Breast epithelium (tissue), 4 donors: ENCODE measurements at regions not wholly inside any gene's neighbourhood (a gene's known extent, or its start where the extent isn't known, plus 50 kb on each side); places are given as distances from the start of the nearest gene placed in this dataset.

Experiments used
- DNase-seq, 2 donors: peaks; one replicate each; pipeline ENCODE4 v3.0.0-alpha.2; 2019; ENCODE audit warnings: low spot score in 2 of 2
- H3K27ac ChIP-seq, 2 donors: fragments of 200-600 bp; sonication (generic) in 1 of 2; one replicate each; pipeline ENCODE4 v1.5.1; 2016 to 2019; ENCODE audit warnings: mild to moderate bottlenecking in 1 of 2
- H3K27me3 ChIP-seq, 2 donors: fragments of 200-600 bp; sonication (generic) in 1 of 2; one replicate each; pipeline versions ENCODE4 v1.5.1 to v1.6.0; 2017 to 2019; ENCODE audit warnings: control low read depth in 1 of 2, mild to moderate bottlenecking in 1 of 2
- H3K36me3 ChIP-seq: fragments of 200-600 bp; one replicate; pipeline ENCODE4 v1.5.1; 2019
- H3K4me1 ChIP-seq, 2 donors: fragments of 200-600 bp; sonication (generic); one replicate each; pipeline ENCODE4 v1.5.1; 2016 to 2019; ENCODE audit warnings: control low read depth in 1 of 2
- H3K4me3 ChIP-seq, 3 donors: fragments of 200-600 bp; sonication (generic); 1 replicate in 2 of 3; 2 replicates in 1 of 3; pipeline ENCODE4 v1.5.1; 2016 to 2019; ENCODE audit warnings: mild to moderate bottlenecking in 3 of 3, moderate library complexity in 2 of 3
- H3K9me3 ChIP-seq, 2 donors: fragments of 200-600 bp; sonication (generic) in 1 of 2; one replicate each; pipeline ENCODE4 v1.5.1; 2016 to 2019; ENCODE audit warnings: control low read depth in 1 of 2
- POLR2A ChIP-seq: fragments of 450-650 bp; IDR thresholded peaks from one replicate; pipeline ENCODE4 v1.6.1; 2016; ENCODE audit warnings: antibody characterized with exemption, mild to moderate bottlenecking, moderate library complexity
- POLR2AphosphoS5 ChIP-seq, 3 donors: sonication (generic); formaldehyde crosslinking; IDR thresholded peaks; one replicate each; pipeline ENCODE4 v1.6.1; 2017; ENCODE audit warnings: antibody characterized with exemption in 3 of 3
- intact Hi-C: fragments of 100-400 bp; cut with DNase I; formaldehyde crosslinking; loops from one replicate; pipeline ENCODE4 v1.15.1; 2023; ENCODE audit warnings: low total_unique reads
- TF ChIP-seq, protein P1 (sequence below), 3 donors: fragments of 450-650 bp; IDR thresholded peaks; one replicate each; pipeline ENCODE4 v1.5.1; 2016 to 2017; ENCODE audit warnings: antibody characterized with exemption in 3 of 3, mild to moderate bottlenecking in 3 of 3, moderate library complexity in 3 of 3

DNA sequence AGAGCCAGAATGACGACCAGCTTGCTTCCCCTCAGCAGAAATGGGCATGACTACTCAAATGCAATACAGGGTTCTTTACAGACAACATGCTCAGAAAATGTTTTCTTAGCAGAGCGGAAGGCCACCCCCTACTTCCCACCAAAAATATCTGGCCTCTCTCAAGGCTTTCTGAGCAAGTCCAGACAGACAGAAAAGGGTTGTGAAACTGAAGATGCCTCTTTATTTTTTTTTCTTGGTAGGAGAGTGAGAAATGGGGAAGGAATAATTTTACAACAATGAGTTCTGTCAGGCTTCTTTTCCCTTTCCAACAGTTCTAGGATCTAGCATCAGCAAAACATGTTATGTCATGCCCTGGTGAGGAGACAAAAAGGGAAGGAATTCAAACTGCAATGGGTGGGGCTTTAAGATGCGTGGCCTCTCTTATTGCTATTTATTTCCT is 172.0 kb upstream of the CAMK1G start:
- no peak for TF ChIP-seq POLR2AphosphoS5 (IDR thresholded peaks at IDR 0.05)
- TF ChIP-seq, protein P1, sequence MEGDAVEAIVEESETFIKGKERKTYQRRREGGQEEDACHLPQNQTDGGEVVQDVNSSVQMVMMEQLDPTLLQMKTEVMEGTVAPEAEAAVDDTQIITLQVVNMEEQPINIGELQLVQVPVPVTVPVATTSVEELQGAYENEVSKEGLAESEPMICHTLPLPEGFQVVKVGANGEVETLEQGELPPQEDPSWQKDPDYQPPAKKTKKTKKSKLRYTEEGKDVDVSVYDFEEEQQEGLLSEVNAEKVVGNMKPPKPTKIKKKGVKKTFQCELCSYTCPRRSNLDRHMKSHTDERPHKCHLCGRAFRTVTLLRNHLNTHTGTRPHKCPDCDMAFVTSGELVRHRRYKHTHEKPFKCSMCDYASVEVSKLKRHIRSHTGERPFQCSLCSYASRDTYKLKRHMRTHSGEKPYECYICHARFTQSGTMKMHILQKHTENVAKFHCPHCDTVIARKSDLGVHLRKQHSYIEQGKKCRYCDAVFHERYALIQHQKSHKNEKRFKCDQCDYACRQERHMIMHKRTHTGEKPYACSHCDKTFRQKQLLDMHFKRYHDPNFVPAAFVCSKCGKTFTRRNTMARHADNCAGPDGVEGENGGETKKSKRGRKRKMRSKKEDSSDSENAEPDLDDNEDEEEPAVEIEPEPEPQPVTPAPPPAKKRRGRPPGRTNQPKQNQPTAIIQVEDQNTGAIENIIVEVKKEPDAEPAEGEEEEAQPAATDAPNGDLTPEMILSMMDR (IDR thresholded peaks at IDR 0.05): no peak
- no peak for TF ChIP-seq POLR2A
- Histone ChIP-seq H3K9me3 (no peaks in the 10 kb centered on the region), H3K4me3 (peak overlapping the region in 1 of 3 donors; percentile 35), H3K27me3 (no peaks in the 10 kb centered on the region), H3K36me3 (no peaks in the 10 kb centered on the region), H3K4me1 (peaks cover 0 to 7% of the 10 kb centered on the region in 2 donors), H3K27ac (peak overlapping the region; percentile 80 to 89)
- peak in 1 of 2 donors; percentile 59 for DNase-seq
- intact Hi-C loops: no loop called here

DNA sequence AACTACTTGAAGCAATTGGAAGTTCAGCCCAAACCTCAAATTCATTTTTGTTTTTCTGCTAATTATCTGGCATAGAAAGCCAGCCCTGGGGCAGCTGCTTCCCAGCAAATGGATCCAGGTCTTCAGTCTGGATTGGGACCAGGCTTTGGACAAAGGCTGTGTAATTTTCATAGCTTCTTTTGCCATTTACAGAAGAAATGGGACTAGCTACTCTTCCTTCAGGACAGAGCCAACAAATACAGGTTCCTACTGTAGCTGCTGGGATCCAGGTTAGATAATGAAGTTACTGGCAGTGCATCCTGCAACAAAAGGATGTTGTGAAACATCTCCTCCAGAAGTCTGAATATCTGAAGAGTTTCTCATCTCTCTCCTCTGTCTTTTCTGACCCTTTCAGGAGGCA is 171.5 kb upstream of the CAMK1G start:
- TF ChIP-seq POLR2AphosphoS5 (IDR thresholded peaks at IDR 0.05) (no peak), POLR2A (no peak)
- TF ChIP-seq, protein P1 (IDR thresholded peaks at IDR 0.05): no peak
- DNase-seq: peak in 1 of 2 donors; percentile 65
- Histone ChIP-seq H3K36me3 (no peaks in the 10 kb centered on the region), H3K4me3 (peak overlapping the region in 1 of 3 donors; percentile 20), H3K4me1 (peaks cover 0 to 7% of the 10 kb centered on the region in 2 donors), H3K27ac (peak overlapping the region; percentile 80 to 89), H3K27me3 (no peaks in the 10 kb centered on the region), H3K9me3 (no peaks in the 10 kb centered on the region)
- intact Hi-C loops: no loop called here

DNA sequence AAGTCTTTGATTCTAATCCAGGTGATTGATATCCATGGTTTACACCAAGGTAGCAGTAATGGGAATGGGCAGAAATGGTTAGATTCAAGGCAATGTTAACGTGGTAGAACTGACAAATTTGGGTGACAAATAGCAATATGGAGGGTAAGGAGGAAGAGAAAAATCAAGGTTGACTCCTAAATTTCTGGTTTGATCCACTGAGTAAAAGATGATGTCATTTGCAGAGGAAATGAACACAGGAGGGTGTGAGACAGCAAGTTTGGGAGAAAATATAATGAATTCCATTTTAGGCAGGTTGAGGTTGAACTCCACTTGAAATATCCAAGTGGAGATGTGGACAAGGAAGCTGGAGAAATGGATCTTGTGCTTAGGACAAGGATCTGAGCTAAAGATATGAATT is 170.9 kb upstream of the CAMK1G start:
- peak overlapping the region; percentile 80 to 89 for H3K27ac ChIP-seq
- no peak for DNase-seq
- intact Hi-C loops: no loop called here
- no peaks in the 10 kb centered on the region for H3K27me3 ChIP-seq
- peaks cover 0 to 7% of the 10 kb centered on the region in 2 donors for H3K4me1 ChIP-seq
- no peaks in the 10 kb centered on the region for H3K36me3 ChIP-seq
- no peak overlapping the region for H3K4me3 ChIP-seq
- H3K9me3 ChIP-seq: no peaks in the 10 kb centered on the region
- no peak for TF ChIP-seq POLR2AphosphoS5 (IDR thresholded peaks at IDR 0.05)
- TF ChIP-seq, protein P1 (IDR thresholded peaks at IDR 0.05): no peak
- no peak for TF ChIP-seq POLR2A

DNA sequence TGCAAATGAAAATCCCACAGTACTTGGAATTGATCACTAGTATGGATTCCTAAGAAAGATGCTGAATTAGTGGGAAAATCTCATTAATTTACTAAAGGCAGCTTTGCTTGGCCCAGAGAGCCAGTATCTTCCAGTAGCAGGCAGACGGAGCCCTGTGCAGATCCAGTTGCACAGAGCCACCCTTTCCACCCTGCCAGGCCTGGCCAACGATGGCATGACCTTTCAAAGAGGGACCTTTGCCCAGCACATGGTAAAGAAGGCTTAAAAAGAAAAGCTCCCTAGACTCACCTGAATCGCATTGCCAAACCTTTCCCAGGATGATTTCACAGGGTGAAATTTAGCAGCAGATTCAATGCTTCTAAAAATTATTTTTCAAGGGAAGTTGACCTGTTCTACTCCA is 170.5 kb upstream of the CAMK1G start:
- peak overlapping the region; percentile 80 to 89 for H3K27ac ChIP-seq
- no peaks in the 10 kb centered on the region for H3K36me3 ChIP-seq
- H3K4me3 ChIP-seq: no peak overlapping the region
- no peak for TF ChIP-seq POLR2A
- TF ChIP-seq POLR2AphosphoS5 (IDR thresholded peaks at IDR 0.05): no peak
- TF ChIP-seq, protein P1 (IDR thresholded peaks at IDR 0.05): no peak
- peaks cover 0 to 7% of the 10 kb centered on the region in 2 donors for H3K4me1 ChIP-seq
- H3K9me3 ChIP-seq: no peaks in the 10 kb centered on the region
- no peaks in the 10 kb centered on the region for H3K27me3 ChIP-seq
- intact Hi-C loops: no loop called here
- no peak for DNase-seq

DNA sequence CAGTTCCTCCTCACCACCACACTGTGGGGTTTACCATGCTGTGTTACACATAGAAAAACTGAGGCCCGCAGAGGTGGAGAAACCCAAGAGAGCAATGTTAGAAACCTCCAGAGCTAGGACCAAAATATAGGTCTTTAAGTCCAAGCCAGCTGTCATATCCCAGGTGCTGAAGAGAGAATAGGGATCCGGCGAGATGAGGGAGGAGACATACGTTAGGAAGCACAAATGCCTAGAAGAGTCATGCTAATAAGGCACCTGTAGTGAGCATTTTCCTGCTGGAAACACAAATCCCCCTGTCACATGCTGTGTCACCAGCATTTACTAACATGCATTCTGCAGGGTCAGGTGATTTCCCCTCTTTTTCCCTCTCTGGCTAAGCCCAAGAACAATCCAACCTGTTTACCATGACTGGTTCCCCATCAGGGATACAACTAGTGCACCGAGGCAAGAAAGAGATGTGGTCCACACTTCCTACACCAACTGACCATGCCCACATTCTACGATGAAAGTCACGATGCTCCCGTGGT is 168.6 kb upstream of the CAMK1G start:
- no peaks in the 10 kb centered on the region for H3K36me3 ChIP-seq
- no peak overlapping the region for H3K4me3 ChIP-seq
- H3K9me3 ChIP-seq: no peaks in the 10 kb centered on the region
- TF ChIP-seq, protein P1 (IDR thresholded peaks at IDR 0.05): no peak
- TF ChIP-seq POLR2A (no peak), POLR2AphosphoS5 (IDR thresholded peaks at IDR 0.05) (no peak)
- peak overlapping the region; percentile 52 to 56 for H3K27ac ChIP-seq
- no peaks in the 10 kb centered on the region for H3K27me3 ChIP-seq
- intact Hi-C loops: no loop called here
- H3K4me1 ChIP-seq: peaks cover 0 to 7% of the 10 kb centered on the region in 2 donors
- DNase-seq: no peak
